ENCODE measurements at regions not wholly inside any gene's neighbourhood (a gene's known extent, or its start where the extent isn't known, plus 50 kb on each side); places are given as distances from the start of the nearest gene placed in this dataset.
"Not testable (repeated sequence)": the region's sequence is repeated elsewhere in the genome, so short reads cannot be mapped to it uniquely, and the experiment has no call there.

- H3K9me3 Mint-ChIP-seq, result peaks cover 4% of the 10 kb centered on the region
- H3K4me1 Mint-ChIP-seq (ENCODE audit: unreplicated experiment), result no peaks in the 10 kb centered on the region
- DNase-seq (ENCODE audit: extremely low spot score, unreplicated experiment), result no peak
- no peak overlapping the region for H3K27ac Mint-ChIP-seq
- no peak for TF ChIP-seq CTCF (conservative IDR thresholded peaks at IDR 0.05)
- H3K4me3 Mint-ChIP-seq, result no peak overlapping the region
- no peaks in the 10 kb centered on the region for H3K27me3 Mint-ChIP-seq
- no peaks in the 10 kb centered on the region for H3K36me3 Mint-ChIP-seq
These were observed 405.3 kb upstream of the RGMB start for GRCh38 chr5:98368141-98368540.

DNA sequence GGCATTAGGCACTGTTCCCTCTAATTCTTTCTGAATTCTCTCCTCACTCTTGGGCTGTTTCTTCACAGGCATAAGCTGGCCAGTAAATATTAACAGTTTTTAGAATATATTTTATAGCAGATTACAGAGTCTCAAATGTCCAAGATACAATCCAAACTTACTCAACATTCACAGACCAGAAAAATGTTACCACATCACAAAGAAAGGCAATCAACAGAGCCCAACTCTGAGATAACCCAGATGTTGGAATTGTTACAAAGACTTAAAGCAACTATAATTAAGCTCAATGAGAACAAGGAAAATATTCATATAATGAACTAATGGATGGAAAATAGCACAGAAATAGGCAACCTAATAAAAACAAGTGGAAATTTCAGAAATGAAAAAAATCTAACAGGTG lies 401.1 kb upstream of the RGMB start:
- H3K9me3 Mint-ChIP-seq, result peaks cover 4% of the 10 kb centered on the region
- DNase-seq (ENCODE audit: extremely low spot score, unreplicated experiment), result no peak
- no peak for TF ChIP-seq CTCF (conservative IDR thresholded peaks at IDR 0.05)

DNA sequence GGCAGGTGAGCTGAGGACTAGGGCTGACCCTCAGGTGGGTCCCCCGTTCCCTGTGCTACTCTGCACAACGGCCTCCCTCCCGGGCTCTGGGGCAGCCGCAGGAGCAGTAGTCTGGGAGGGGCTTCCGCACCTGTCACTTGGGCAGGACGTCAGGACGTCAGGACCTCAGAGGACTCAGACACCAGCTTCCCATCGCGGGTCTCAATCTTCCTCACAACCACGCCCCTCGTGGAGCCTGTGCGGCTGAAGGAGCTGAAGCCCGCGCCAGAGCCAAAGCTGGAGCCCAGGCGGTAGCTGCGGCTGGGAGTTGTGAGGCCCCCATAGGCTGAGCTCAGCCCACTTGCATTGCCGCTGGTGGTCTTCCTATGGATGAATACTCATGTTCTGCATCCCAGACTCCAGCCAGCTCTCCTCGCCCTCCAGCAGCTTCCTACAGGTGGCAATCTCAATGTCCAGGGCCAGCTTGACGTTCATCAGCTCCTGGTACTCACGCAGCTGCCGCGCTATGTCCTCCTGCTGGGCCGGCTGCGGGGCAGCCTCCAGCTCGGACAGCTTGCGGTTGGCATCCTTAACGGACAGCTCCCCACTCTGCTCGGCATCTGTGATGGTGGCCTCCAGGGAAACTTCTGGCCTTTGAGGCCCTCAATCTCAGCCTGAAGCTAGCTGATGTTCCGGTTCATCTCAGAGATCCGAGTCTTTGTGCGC lies 381.4 kb upstream of the RGMB start:
- H3K4me3 Mint-ChIP-seq, result no peak overlapping the region
- no peak for TF ChIP-seq CTCF (conservative IDR thresholded peaks at IDR 0.05)
- no peaks in the 10 kb centered on the region for H3K36me3 Mint-ChIP-seq
- no peaks in the 10 kb centered on the region for H3K27me3 Mint-ChIP-seq
- DNase-seq (ENCODE audit: extremely low spot score, unreplicated experiment), result no peak
- H3K27ac Mint-ChIP-seq, result no peak overlapping the region
- peaks cover 9% of the 10 kb centered on the region for H3K4me1 Mint-ChIP-seq (ENCODE audit: unreplicated experiment)
- no peaks in the 10 kb centered on the region for H3K9me3 Mint-ChIP-seq

More for the DNA sequence above, 401.1 kb upstream of the RGMB start:
- Mint-ChIP-seq H3K4me1 (ENCODE audit: unreplicated experiment) (no peaks in the 10 kb centered on the region), H3K27ac (no peak overlapping the region), H3K4me3 (no peak overlapping the region), H3K27me3 (no peaks in the 10 kb centered on the region), H3K36me3 (no peaks in the 10 kb centered on the region)

DNA sequence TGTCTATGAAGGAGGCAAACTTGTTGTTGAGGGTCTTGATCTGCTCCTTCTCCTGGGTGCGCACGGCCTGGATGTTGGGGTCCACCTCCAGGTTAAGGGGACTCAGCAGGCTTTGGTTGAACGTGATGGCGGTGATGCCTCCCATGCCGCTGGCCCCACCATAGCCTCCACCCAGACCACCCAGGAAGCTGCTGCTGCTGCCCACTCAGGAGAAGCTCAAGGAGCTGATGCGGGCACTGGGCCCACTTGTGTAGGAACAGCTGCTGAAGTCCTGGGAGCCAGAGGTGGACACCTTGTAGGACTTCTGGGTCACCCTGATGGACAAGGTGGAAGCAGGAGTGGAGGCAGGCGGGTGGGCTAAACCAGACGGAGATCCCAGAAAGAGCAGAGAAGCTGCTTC lies 380.3 kb upstream of the RGMB start:
- H3K36me3 Mint-ChIP-seq; H3K27me3 Mint-ChIP-seq; DNase-seq (ENCODE audit: extremely low spot score, unreplicated experiment); H3K4me3 Mint-ChIP-seq; H3K4me1 Mint-ChIP-seq (ENCODE audit: unreplicated experiment); H3K27ac Mint-ChIP-seq; H3K9me3 Mint-ChIP-seq: not testable (repeated sequence)

DNA sequence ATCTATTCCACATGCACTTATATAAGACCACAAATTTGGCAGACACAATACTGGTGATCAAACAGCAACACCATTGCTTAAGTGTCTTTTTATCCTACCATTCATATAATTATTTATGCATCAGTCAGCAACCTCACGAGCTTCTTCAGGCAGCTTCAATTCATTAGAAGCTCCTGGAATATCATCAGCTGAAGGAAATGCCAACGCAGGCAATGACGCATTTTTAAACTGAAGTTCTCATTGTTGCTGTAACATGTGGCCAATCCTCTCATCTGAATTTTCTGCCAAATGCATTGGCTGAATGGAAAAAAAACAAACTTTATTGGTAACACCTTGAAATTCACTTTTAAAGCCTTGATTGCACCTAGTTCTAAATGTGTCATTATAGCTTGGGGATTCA lies 376.4 kb upstream of the RGMB start:
- H3K27me3 Mint-ChIP-seq, result no peaks in the 10 kb centered on the region
- no peaks in the 10 kb centered on the region for H3K9me3 Mint-ChIP-seq
- no peak overlapping the region for H3K4me3 Mint-ChIP-seq
- H3K4me1 Mint-ChIP-seq (ENCODE audit: unreplicated experiment), result no peaks in the 10 kb centered on the region
- no peaks in the 10 kb centered on the region for H3K36me3 Mint-ChIP-seq
- H3K27ac Mint-ChIP-seq, result no peak overlapping the region
- no peak for DNase-seq (ENCODE audit: extremely low spot score, unreplicated experiment)
- TF ChIP-seq CTCF (conservative IDR thresholded peaks at IDR 0.05), result no peak

DNA sequence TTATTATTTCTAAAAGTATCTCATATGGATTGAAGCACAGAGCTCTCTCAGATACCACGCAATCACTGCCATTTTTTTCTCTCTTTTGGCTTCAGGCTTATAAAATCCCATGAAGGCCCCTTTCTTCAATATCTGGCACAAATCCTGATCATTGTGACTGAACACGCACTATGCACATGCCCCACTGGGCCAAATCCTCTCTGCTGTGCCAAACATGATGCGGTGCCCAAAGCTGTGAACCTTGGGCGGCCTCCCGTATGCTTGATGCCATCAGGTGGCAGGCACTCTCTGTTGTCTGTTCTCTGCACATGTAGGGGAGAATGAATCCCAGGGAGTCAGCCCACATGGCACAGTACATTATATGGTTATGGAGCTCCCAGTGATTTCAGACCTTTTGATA lies 375.0 kb upstream of the RGMB start:
- Mint-ChIP-seq H3K27me3 (no peaks in the 10 kb centered on the region), H3K9me3 (no peaks in the 10 kb centered on the region), H3K4me3 (no peak overlapping the region), H3K27ac (no peak overlapping the region), H3K36me3 (no peaks in the 10 kb centered on the region), H3K4me1 (ENCODE audit: unreplicated experiment) (no peaks in the 10 kb centered on the region)
- no peak for TF ChIP-seq CTCF (conservative IDR thresholded peaks at IDR 0.05)
- DNase-seq (ENCODE audit: extremely low spot score, unreplicated experiment), result no peak
